ENCODE measurements at regions not wholly inside any gene's neighbourhood (a gene's known extent, or its start where the extent isn't known, plus 50 kb on each side); places are given as distances from the start of the nearest gene placed in this dataset.

- Histone ChIP-seq H3K27me3 (ENCODE audit: control insufficient read depth, insufficient read depth, low read length) (no peaks in the 10 kb centered on the region), H3K4me3 (ENCODE audit: low read depth in 2 of 2, low read length in 2 of 2) (no peak overlapping the region), H3K36me3 (ENCODE audit: control insufficient read depth, insufficient read depth, low read length) (no peaks in the 10 kb centered on the region), H3K4me1 (ENCODE audit: control insufficient read depth, insufficient read depth, low read length) (no peaks in the 10 kb centered on the region), H3K9me3 (ENCODE audit: control insufficient read depth, insufficient read depth, low read depth, low read length) (no peaks in the 10 kb centered on the region), H3K27ac (ENCODE audit: low read length) (no peak overlapping the region)
- DNase-seq (ENCODE audit: low read depth, low spot score) (peak; percentile 20), ATAC-seq (no peak)
- TF ChIP-seq CTCF (IDR thresholded peaks at IDR 0.05) = peak; percentile 46; the same call in 1 of the 2 replicates
- TF ChIP-seq, protein P1, sequence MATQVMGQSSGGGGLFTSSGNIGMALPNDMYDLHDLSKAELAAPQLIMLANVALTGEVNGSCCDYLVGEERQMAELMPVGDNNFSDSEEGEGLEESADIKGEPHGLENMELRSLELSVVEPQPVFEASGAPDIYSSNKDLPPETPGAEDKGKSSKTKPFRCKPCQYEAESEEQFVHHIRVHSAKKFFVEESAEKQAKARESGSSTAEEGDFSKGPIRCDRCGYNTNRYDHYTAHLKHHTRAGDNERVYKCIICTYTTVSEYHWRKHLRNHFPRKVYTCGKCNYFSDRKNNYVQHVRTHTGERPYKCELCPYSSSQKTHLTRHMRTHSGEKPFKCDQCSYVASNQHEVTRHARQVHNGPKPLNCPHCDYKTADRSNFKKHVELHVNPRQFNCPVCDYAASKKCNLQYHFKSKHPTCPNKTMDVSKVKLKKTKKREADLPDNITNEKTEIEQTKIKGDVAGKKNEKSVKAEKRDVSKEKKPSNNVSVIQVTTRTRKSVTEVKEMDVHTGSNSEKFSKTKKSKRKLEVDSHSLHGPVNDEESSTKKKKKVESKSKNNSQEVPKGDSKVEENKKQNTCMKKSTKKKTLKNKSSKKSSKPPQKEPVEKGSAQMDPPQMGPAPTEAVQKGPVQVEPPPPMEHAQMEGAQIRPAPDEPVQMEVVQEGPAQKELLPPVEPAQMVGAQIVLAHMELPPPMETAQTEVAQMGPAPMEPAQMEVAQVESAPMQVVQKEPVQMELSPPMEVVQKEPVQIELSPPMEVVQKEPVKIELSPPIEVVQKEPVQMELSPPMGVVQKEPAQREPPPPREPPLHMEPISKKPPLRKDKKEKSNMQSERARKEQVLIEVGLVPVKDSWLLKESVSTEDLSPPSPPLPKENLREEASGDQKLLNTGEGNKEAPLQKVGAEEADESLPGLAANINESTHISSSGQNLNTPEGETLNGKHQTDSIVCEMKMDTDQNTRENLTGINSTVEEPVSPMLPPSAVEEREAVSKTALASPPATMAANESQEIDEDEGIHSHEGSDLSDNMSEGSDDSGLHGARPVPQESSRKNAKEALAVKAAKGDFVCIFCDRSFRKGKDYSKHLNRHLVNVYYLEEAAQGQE (IDR thresholded peaks at IDR 0.05; ENCODE audit: insufficient read depth in 1 of 2, low read depth in 2 of 2, low read length in 1 of 2) = no peak
- intact Hi-C loops (cut with micrococcal nuclease; ENCODE audit: unreplicated experiment) = loop anchor here (10.0 kb wide), 1 partner anchor 850 kb away; no protein-coding TSS in a partner anchor
- BruUV-seq (replicated peaks) = no TSS peak
- POLR2A ChIA-PET = no interaction called here
- in situ Hi-C loops (cut with HindIII; ENCODE audit: low pct_unique_long_range_greater_than_20kb, low sequenced_read_pairs) = no loop called here
- CTCF ChIA-PET = no interaction called here
Measured at GRCh38 chr2:82344670-82345069, 2040.1 kb upstream of the LRRTM1 start.

GRCh38 chr2:82342356-82342755 lies 2037.8 kb upstream of the LRRTM1 start:
- BruUV-seq (replicated peaks) = no TSS peak
- Histone ChIP-seq H3K27ac (ENCODE audit: low read length) (no peak overlapping the region), H3K27me3 (ENCODE audit: control insufficient read depth, insufficient read depth, low read length) (no peaks in the 10 kb centered on the region), H3K4me3 (ENCODE audit: low read depth in 2 of 2, low read length in 2 of 2) (no peak overlapping the region), H3K4me1 (ENCODE audit: control insufficient read depth, insufficient read depth, low read length) (no peaks in the 10 kb centered on the region), H3K9me3 (ENCODE audit: control insufficient read depth, insufficient read depth, low read depth, low read length) (no peaks in the 10 kb centered on the region), H3K36me3 (ENCODE audit: control insufficient read depth, insufficient read depth, low read length) (no peaks in the 10 kb centered on the region)
- in situ Hi-C loops (cut with HindIII; ENCODE audit: low pct_unique_long_range_greater_than_20kb, low sequenced_read_pairs) (no loop called here), intact Hi-C loops (cut with micrococcal nuclease; ENCODE audit: unreplicated experiment) (loop anchor here (10.0 kb wide), 1 partner anchor 852 kb away; no protein-coding TSS in a partner anchor)
- DNase-seq (ENCODE audit: low read depth, low spot score) (no peak), ATAC-seq (no peak)
- CTCF ChIA-PET = no interaction called here
- TF ChIP-seq SIN3A (IDR thresholded peaks at IDR 0.05; ENCODE audit: borderline replicate concordance, insufficient read depth, low read depth, low read length) = no peak
- TF ChIP-seq CTCF (IDR thresholded peaks at IDR 0.05) = no peak
- TF ChIP-seq TCF7L2 (IDR thresholded peaks at IDR 0.05; ENCODE audit: low read depth, low read length) = no peak
- TF ChIP-seq, protein P1 (IDR thresholded peaks at IDR 0.05; ENCODE audit: insufficient read depth in 1 of 2, low read depth in 2 of 2, low read length in 1 of 2) = no peak
- TF ChIP-seq POLR2AphosphoS5 (IDR thresholded peaks at IDR 0.05; ENCODE audit: low read depth, low read length) = no peak
- POLR2A ChIA-PET = no interaction called here

All from Panc1 (cell line).